ENCODE measurements at regions not wholly inside any gene's neighbourhood (a gene's known extent, or its start where the extent isn't known, plus 50 kb on each side); places are given as distances from the start of the nearest gene placed in this dataset.
A peak's percentile ranks its signal among the peaks of the same experiment; 100 is the strongest.
"Not testable (repeated sequence)": the region's sequence is repeated elsewhere in the genome, so short reads cannot be mapped to it uniquely, and the experiment has no call there.

- DNase-seq = no peak
Observed at GRCh38 chr6:137545073-137545472, 50.9 kb upstream of the OLIG3 start.

GRCh38 chr6:137547186-137547585 lies 53.0 kb upstream of the OLIG3 start:
- DNase-seq = no peak

GRCh38 chr6:137547601-137548000 lies 53.4 kb upstream of the OLIG3 start:
- no peak for DNase-seq

GRCh38 chr6:137549106-137549505 lies 54.9 kb upstream of the OLIG3 start:
- no peak for DNase-seq

GRCh38 chr6:137550535-137550934 lies 56.3 kb upstream of the OLIG3 start:
- no peak for DNase-seq

- DNase-seq = no peak
Observed at GRCh38 chr6:137552146-137552545, 58.0 kb upstream of the OLIG3 start.

GRCh38 chr6:137552809-137553208 lies 58.6 kb upstream of the OLIG3 start:
- DNase-seq = no peak

GRCh38 chr6:137559521-137560183 lies 65.5 kb upstream of the OLIG3 start:
- DNase-seq = not testable (repeated sequence)

- no peak for DNase-seq
Observed at GRCh38 chr6:137560184-137560563, 66.0 kb upstream of the OLIG3 start.

GRCh38 chr6:137568067-137568466 lies 73.9 kb upstream of the OLIG3 start:
- no peak for DNase-seq

- no peak for DNase-seq
Observed at GRCh38 chr6:137570393-137570792, 76.2 kb upstream of the OLIG3 start.

GRCh38 chr6:137571854-137572253 lies 77.7 kb upstream of the OLIG3 start:
- DNase-seq = no peak

GRCh38 chr6:137573739-137574138 lies 79.5 kb upstream of the OLIG3 start:
- no peak for DNase-seq

GRCh38 chr6:137579612-137580011 lies 85.4 kb upstream of the OLIG3 start:
- DNase-seq = no peak

- no peak for DNase-seq
Observed at GRCh38 chr6:137581019-137581707, 87.0 kb upstream of the OLIG3 start.

GRCh38 chr6:137583519-137583918 lies 89.3 kb upstream of the OLIG3 start:
- not testable (repeated sequence) for DNase-seq

- DNase-seq = no peak
Observed at GRCh38 chr6:137588472-137588871, 94.3 kb upstream of the OLIG3 start.

- peak; percentile 25 for DNase-seq
Observed at GRCh38 chr6:137589067-137589848, 95.1 kb upstream of the OLIG3 start.

GRCh38 chr6:137590684-137591083 lies 96.5 kb upstream of the OLIG3 start:
- no peak for DNase-seq

GRCh38 chr6:137601471-137601870 lies 107.3 kb upstream of the OLIG3 start:
- no peak for DNase-seq

- DNase-seq = no peak
Observed at GRCh38 chr6:137602313-137603197, 108.4 kb upstream of the OLIG3 start.

- DNase-seq = no peak
Observed at GRCh38 chr6:137610702-137611101, 116.5 kb upstream of the OLIG3 start.

- DNase-seq = no peak
Observed at GRCh38 chr6:137623293-137623692, 129.1 kb upstream of the OLIG3 start.
